Activated CD4-positive, alpha-beta T cell treated with anti-CD3 and anti-CD28 coated beads, Interleukin-2, amount 10 ng/mL, durations not matched to agents 7 days and 5 days (primary cell): ENCODE measurements at regions not wholly inside any gene's neighbourhood (a gene's known extent, or its start where the extent isn't known, plus 50 kb on each side); places are given as distances from the start of the nearest gene placed in this dataset.
A peak's percentile ranks its signal among the peaks of the same experiment; 100 is the strongest.

Experiments
- CTCF ChIA-PET: fragments of 350-600 bp; sonication (Branson Sonifier 250); formaldehyde crosslinking; loops from one replicate; lab custom pipeline; 2021; ENCODE audit warnings: antibody characterized with exemption; lab: Charles Lee
- POLR2A ChIA-PET: fragments of 350-600 bp; sonication (Branson Sonifier 250); formaldehyde crosslinking; loops from one replicate; lab custom pipeline; 2021; ENCODE audit warnings: antibody characterized with exemption; lab: Charles Lee
- DNase-seq: peaks from one replicate; pipeline ENCODE4 v3.0.0-alpha.2; 2020
- H3K27ac Mint-ChIP-seq: one replicate; pipeline ENCODE4 v1.8.0; 2021; ENCODE audit warnings: mild to moderate bottlenecking, moderate library complexity, mixed read lengths
- H3K27me3 Mint-ChIP-seq: one replicate; pipeline ENCODE4 v1.8.0; 2021; ENCODE audit warnings: mixed read lengths
- H3K36me3 Mint-ChIP-seq: one replicate; pipeline ENCODE4 v1.8.0; 2021; ENCODE audit warnings: low read depth, mixed read lengths
- H3K4me1 Mint-ChIP-seq: one replicate; pipeline ENCODE4 v1.8.0; 2021; ENCODE audit warnings: mixed read lengths
- H3K4me3 Mint-ChIP-seq: one replicate; pipeline ENCODE4 v1.8.0; 2021; ENCODE audit warnings: mild to moderate bottlenecking, moderate library complexity, mixed read lengths
- H3K9me3 Mint-ChIP-seq: one replicate; pipeline ENCODE4 v1.8.0; 2021; ENCODE audit warnings: mixed read lengths

- H3K36me3 Mint-ChIP-seq, result peaks cover 9% of the 10 kb centered on the region
Measured at GRCh38 chr7:13055732-13056368, 368.4 kb downstream of the ARL4A start.

GRCh38 chr7:13057462-13058200 lies 370.2 kb downstream of the ARL4A start:
- Mint-ChIP-seq H3K27me3 (no peaks in the 10 kb centered on the region), H3K4me1 (peaks cover 21% of the 10 kb centered on the region), H3K27ac (peak overlapping the region; percentile 94), H3K4me3 (peak overlapping the region; percentile 63), H3K9me3 (peaks cover 7% of the 10 kb centered on the region), H3K36me3 (peaks cover 9% of the 10 kb centered on the region)
- DNase-seq, result no peak
- ChIA-PET POLR2A (no interaction called here), CTCF (interaction anchor here (1.2 kb wide), 1 partner anchor 371 kb away, joined by 4 read pairs; no protein-coding TSS in a partner anchor)

More at GRCh38 chr7:13055732-13056368, 368.4 kb downstream of the ARL4A start:
- POLR2A ChIA-PET, result no interaction called here
- CTCF ChIA-PET, result no interaction called here
- DNase-seq, result no peak
- H3K27me3 Mint-ChIP-seq, result no peaks in the 10 kb centered on the region
- peaks cover 7% of the 10 kb centered on the region for H3K9me3 Mint-ChIP-seq
- H3K4me1 Mint-ChIP-seq, result peaks cover 21% of the 10 kb centered on the region
- no peak overlapping the region for H3K27ac Mint-ChIP-seq
- no peak overlapping the region for H3K4me3 Mint-ChIP-seq

- DNase-seq, result no peak
- H3K36me3 Mint-ChIP-seq, result peaks cover 9% of the 10 kb centered on the region
- POLR2A ChIA-PET, result no interaction called here
- peaks cover 7% of the 10 kb centered on the region for H3K9me3 Mint-ChIP-seq
- CTCF ChIA-PET, result no interaction called here
- peaks cover 21% of the 10 kb centered on the region for H3K4me1 Mint-ChIP-seq
- no peak overlapping the region for H3K4me3 Mint-ChIP-seq
- H3K27ac Mint-ChIP-seq, result no peak overlapping the region
- peaks cover 2% of the 10 kb centered on the region for H3K27me3 Mint-ChIP-seq
Measured at GRCh38 chr7:13060173-13060572, 372.7 kb downstream of the ARL4A start.

GRCh38 chr7:13061115-13061514 lies 373.7 kb downstream of the ARL4A start:
- Mint-ChIP-seq H3K9me3 (peaks cover 7% of the 10 kb centered on the region), H3K27me3 (peaks cover 2% of the 10 kb centered on the region), H3K4me1 (peaks cover 18% of the 10 kb centered on the region), H3K4me3 (no peak overlapping the region), H3K27ac (no peak overlapping the region), H3K36me3 (peaks cover 9% of the 10 kb centered on the region)
- ChIA-PET POLR2A (no interaction called here), CTCF (no interaction called here)
- no peak for DNase-seq

- Mint-ChIP-seq H3K9me3 (peaks cover 7% of the 10 kb centered on the region), H3K4me3 (no peak overlapping the region), H3K27ac (no peak overlapping the region), H3K27me3 (peaks cover 4% of the 10 kb centered on the region), H3K36me3 (peaks cover 7% of the 10 kb centered on the region), H3K4me1 (peaks cover 9% of the 10 kb centered on the region)
- DNase-seq, result no peak
- POLR2A ChIA-PET, result no interaction called here
- CTCF ChIA-PET, result interaction anchor here (0.8 kb wide), 1 partner anchor 33 kb away, joined by 3 read pairs; no protein-coding TSS in a partner anchor
Measured at GRCh38 chr7:13062631-13063030, 375.2 kb downstream of the ARL4A start.

- POLR2A ChIA-PET, result no interaction called here
- H3K36me3 Mint-ChIP-seq, result no peaks in the 10 kb centered on the region
- H3K27me3 Mint-ChIP-seq, result peaks cover 4% of the 10 kb centered on the region
- no peaks in the 10 kb centered on the region for H3K9me3 Mint-ChIP-seq
- H3K4me1 Mint-ChIP-seq, result no peaks in the 10 kb centered on the region
- H3K27ac Mint-ChIP-seq, result no peak overlapping the region
- no peak for DNase-seq
- CTCF ChIA-PET, result no interaction called here
- H3K4me3 Mint-ChIP-seq, result no peak overlapping the region
Measured at GRCh38 chr7:13067036-13067435, 379.6 kb downstream of the ARL4A start.

GRCh38 chr7:13068032-13068431 lies 380.6 kb downstream of the ARL4A start:
- H3K27ac Mint-ChIP-seq, result no peak overlapping the region
- CTCF ChIA-PET, result no interaction called here
- no peaks in the 10 kb centered on the region for H3K36me3 Mint-ChIP-seq
- H3K9me3 Mint-ChIP-seq, result no peaks in the 10 kb centered on the region
- H3K27me3 Mint-ChIP-seq, result peaks cover 4% of the 10 kb centered on the region
- POLR2A ChIA-PET, result interaction anchor here (0.7 kb wide), 2 partner anchors 46 to 57 kb away, joined by 3 read pairs; no protein-coding TSS in a partner anchor
- DNase-seq, result no peak
- H3K4me1 Mint-ChIP-seq, result no peaks in the 10 kb centered on the region
- H3K4me3 Mint-ChIP-seq, result no peak overlapping the region

GRCh38 chr7:13069841-13070240 lies 382.4 kb downstream of the ARL4A start:
- CTCF ChIA-PET, result interaction anchor here (1.2 kb wide), 1 partner anchor 383 kb away, joined by 4 read pairs; the partner anchor contains the start of gene ARL4A
- Mint-ChIP-seq H3K36me3 (no peaks in the 10 kb centered on the region), H3K27me3 (peaks cover 2% of the 10 kb centered on the region), H3K4me1 (no peaks in the 10 kb centered on the region), H3K9me3 (no peaks in the 10 kb centered on the region), H3K4me3 (no peak overlapping the region), H3K27ac (no peak overlapping the region)
- POLR2A ChIA-PET, result no interaction called here
- DNase-seq, result no peak

- Mint-ChIP-seq H3K4me3 (no peak overlapping the region), H3K4me1 (no peaks in the 10 kb centered on the region), H3K36me3 (no peaks in the 10 kb centered on the region), H3K9me3 (no peaks in the 10 kb centered on the region), H3K27ac (no peak overlapping the region), H3K27me3 (peaks cover 2% of the 10 kb centered on the region)
- DNase-seq, result no peak
- ChIA-PET POLR2A (no interaction called here), CTCF (no interaction called here)
Measured at GRCh38 chr7:13072014-13072413, 384.6 kb downstream of the ARL4A start.

GRCh38 chr7:13077466-13077865 lies 390.0 kb downstream of the ARL4A start:
- no peak for DNase-seq
- Mint-ChIP-seq H3K4me3 (no peak overlapping the region), H3K27ac (no peak overlapping the region), H3K9me3 (no peaks in the 10 kb centered on the region), H3K4me1 (no peaks in the 10 kb centered on the region), H3K27me3 (no peaks in the 10 kb centered on the region), H3K36me3 (no peaks in the 10 kb centered on the region)
- ChIA-PET CTCF (no interaction called here), POLR2A (no interaction called here)

- Mint-ChIP-seq H3K27me3 (no peaks in the 10 kb centered on the region), H3K4me1 (no peaks in the 10 kb centered on the region), H3K4me3 (no peak overlapping the region), H3K9me3 (no peaks in the 10 kb centered on the region), H3K27ac (no peak overlapping the region), H3K36me3 (no peaks in the 10 kb centered on the region)
- ChIA-PET POLR2A (no interaction called here), CTCF (no interaction called here)
- no peak for DNase-seq
Measured at GRCh38 chr7:13078105-13078504, 390.7 kb downstream of the ARL4A start.

- ChIA-PET CTCF (interaction anchor here (0.5 kb wide), 1 partner anchor 81 kb away, joined by 3 read pairs; no protein-coding TSS in a partner anchor), POLR2A (no interaction called here)
- no peak for DNase-seq
- Mint-ChIP-seq H3K36me3 (no peaks in the 10 kb centered on the region), H3K27ac (no peak overlapping the region), H3K27me3 (peaks cover 3% of the 10 kb centered on the region), H3K4me1 (no peaks in the 10 kb centered on the region), H3K4me3 (no peak overlapping the region), H3K9me3 (no peaks in the 10 kb centered on the region)
Measured at GRCh38 chr7:13090959-13091358, 403.5 kb downstream of the ARL4A start.

GRCh38 chr7:13091974-13092707 lies 404.7 kb downstream of the ARL4A start:
- peaks cover 3% of the 10 kb centered on the region for H3K27me3 Mint-ChIP-seq

More at GRCh38 chr7:13091974-13092707, 404.7 kb downstream of the ARL4A start:
- H3K36me3 Mint-ChIP-seq, result no peaks in the 10 kb centered on the region
- ChIA-PET POLR2A (no interaction called here), CTCF (no interaction called here)
- no peak overlapping the region for H3K4me3 Mint-ChIP-seq
- H3K27ac Mint-ChIP-seq, result no peak overlapping the region
- no peak for DNase-seq
- H3K4me1 Mint-ChIP-seq, result no peaks in the 10 kb centered on the region
- H3K9me3 Mint-ChIP-seq, result no peaks in the 10 kb centered on the region
